Stimulated activated CD4-positive, alpha-beta T cell treated with anti-CD3 and anti-CD28 coated beads, Interleukin-4, amount 100 ng/mL, for 48 hours (primary cell): ENCODE measurements at regions not wholly inside any gene's neighbourhood (a gene's known extent, or its start where the extent isn't known, plus 50 kb on each side); places are given as distances from the start of the nearest gene placed in this dataset.
"Not testable (repeated sequence)": the region's sequence is repeated elsewhere in the genome, so short reads cannot be mapped to it uniquely, and the experiment has no call there.

Experiments used
- DNase-seq, 2 donors: peaks; one replicate each; pipeline ENCODE4 v3.0.0-alpha.2; 2020; ENCODE audit warnings: low read depth in 2 of 2

DNA sequence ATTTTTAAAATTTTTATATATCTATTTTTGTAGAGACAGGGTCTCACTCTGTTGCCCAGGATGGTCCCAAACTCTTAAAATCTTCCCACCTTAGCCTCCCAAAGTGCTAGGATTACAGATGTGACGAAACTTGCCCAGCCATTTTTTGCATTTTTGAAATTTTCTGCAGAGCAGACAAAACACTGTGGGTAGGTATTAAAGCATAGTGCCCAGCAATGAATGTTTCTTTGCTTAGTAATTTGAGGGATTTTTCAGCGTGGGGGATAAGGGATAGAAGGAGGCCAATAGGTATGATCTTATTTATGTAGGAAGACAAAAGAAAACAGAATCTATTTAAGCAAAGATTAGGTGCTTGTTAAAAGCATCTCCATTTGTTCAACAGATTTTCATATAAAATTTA lies 446.8 kb upstream of the DPH6 start:
- no peak for DNase-seq

DNA sequence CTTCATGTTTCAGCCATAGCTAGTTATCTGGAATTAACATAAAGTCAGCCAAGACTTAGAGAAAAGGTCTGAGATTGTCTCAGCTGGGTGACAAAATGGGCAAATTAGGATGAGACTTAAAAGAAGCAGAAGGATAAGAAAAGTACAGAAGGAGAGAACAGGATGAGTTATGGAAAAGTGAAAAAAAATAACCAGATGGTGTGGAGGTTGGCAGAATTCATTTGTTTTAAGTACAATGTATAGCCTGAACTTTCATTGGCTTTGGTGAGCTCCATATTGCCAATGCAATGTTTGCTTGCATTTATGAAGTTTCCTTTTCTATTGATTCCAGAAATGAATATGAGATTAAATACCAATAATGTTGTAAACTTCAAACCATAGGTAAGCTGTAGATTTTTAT lies 447.2 kb upstream of the DPH6 start:
- DNase-seq = no peak

DNA sequence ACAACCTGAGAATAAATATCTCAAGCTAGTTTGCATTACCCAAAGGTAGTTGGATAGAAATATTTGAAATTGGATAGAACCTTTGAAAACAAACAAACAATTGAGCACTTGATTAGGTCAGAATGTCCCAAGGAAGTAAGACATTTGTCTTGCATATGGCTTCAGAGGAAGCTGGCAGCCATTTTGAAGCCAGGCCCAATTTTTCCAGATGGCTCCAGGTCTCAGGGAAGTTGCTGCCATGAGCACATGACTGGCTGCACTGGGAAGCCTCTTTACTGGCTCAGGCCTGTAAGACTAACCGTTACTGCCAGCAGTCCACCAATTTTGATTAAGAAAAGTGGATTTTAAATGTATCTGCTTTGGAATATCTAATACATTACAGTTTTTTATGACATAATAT lies 448.9 kb upstream of the DPH6 start:
- DNase-seq = no peak

DNA sequence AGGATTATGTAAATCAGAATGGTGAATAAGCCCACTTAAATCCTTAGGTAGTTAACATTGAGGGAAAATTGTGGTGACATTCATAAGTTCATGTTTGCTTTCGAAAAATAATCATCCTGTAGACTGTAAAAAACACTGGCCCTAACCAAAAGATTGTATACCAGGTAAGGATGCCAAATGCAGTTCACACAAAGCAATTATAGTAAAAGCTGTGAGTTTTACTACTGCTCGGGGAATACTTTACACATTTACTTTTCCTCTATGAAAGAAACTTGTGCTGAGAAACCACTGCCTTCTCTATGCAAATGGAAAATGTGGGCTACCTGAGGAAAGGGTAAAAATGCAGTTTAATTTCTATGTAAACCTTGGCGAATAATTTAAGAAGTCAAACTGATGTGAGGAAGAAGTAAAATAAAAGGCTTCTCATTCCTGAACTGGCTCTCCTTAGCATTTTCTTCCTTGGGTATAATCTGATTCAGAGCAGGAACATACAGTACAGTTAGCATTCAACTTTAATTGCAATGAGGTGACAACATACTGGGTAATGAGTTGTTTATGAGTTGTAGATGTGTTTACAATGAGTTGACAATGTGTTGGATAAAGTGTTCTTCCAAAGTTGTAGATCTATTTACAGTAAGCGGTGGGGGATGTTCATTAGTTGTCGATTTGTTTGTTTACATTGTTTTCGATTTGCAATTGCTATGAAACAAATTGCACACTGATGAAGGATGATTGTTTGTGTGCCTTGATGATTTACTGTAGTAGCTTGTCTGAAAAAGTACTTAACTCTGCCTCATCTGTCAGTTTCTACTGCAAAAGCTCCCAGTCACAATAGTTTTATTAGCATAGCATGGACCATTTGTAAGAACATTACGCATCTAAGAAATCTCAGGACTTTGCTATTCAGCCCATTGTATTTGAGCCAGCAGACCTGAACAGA lies 453.0 kb upstream of the DPH6 start:
- no peak for DNase-seq

DNA sequence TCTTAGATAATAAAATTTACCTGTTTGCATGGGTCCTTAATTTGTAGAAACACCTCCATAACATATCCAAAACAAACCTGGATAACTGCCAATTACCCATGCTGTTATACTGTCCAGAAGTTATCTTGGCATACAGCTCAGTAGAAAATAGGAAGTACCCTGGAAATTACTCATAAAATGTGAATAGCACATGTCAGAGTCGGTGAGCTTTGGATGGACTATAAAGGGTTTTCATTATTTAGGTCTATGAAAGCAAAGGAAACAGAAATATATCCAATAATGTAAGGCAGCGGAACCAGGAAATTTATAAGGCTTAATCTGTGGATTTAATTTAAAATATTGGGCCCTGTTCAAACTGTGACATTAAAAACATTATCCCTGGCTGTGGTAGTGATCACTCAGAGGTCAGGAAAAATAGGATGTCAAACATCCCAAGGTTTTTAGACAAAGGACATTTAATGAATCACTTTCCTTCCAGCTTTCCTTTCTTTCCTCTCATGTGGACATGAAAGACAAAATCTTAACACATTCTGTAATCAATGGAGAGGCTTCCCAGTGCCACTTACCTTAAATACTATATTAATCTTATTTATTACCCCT lies 459.0 kb upstream of the DPH6 start:
- DNase-seq = no peak

DNA sequence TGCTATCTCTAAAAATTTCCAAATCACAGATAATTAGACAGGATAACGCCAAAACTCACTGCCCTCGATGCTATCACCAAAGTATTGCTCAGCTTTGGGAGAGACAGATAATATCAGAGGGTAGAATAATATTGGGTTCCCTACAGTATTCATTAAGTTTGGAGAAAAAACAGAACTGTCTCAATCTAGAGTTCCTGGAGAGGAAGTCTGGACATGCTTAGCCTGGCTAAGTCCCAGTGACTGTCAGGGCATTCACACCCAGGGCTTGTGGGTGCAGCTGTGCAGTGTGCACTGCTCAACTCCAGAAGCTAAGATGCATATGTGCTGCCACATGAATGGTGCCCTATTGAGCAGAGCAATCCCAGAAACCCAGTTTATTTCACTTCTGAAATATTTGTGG lies 459.6 kb upstream of the DPH6 start:
- no peak for DNase-seq

DNA sequence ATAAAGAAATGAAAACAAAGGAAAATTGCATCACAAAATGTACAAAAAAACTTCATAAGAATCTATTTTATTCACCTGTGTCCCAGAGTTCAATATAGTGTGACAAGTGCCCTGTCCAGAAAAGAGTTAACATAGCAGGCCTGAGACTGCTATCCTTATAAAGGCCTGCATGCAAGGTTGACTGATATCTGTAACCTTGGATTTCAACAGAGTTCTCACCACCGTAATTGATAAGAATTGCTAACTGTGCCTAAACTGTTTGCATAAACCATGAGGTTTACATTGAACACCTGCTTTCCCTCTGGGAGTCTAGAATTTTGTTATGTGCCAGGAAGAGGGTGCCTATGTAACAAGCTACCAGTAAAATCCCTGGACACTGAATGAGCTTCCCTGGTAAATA lies 461.7 kb upstream of the DPH6 start:
- DNase-seq = no peak

DNA sequence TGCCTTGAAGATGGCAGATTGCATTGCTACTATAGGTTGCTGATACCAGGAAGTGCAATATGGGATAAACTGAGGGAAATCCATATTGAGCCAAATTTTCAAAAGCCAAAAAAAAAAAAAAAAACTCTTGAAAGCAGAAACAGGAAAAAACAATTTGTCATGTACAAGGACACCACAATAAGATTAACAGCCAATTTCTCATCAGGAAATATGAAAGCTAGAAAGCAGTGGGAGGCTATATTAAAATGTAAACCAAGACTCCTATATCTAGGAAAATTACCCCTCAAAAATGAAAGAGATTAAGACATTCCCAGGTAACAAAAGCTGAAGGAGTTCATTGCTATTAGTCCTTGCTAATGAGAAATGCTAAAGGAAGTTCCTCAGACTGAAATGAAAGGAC lies 462.8 kb upstream of the DPH6 start:
- no peak for DNase-seq

DNA sequence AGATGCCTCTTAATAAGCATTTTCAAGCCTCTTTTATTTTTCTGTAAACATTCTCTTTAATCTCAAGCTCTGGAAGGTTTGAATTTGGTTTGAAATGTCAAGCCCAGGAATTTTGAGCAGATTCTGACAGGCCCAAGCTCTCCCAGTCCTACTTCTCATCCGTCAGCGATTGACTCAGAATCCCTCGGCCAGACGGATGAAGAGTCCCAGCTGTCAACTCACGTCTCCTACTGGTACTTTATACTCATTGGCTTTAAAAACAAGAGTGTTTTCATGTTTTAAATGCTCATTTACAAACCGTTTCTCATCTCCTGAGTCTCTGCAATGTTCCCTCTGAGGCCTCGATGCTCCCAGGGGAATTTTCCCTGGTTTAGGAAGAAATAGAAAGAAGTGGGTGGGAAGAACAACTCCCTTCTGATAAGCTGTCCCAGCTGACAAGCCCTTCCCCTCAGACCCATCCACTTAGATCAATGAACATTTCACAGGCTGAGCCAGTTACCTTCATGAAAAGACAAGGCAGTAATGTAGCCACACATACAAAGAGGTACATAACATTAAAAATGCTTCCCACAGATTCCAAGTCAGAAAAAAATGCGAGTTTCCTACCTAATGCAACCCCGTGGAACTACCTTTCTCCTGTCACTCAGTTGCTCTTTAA lies 478.2 kb upstream of the DPH6 start:
- DNase-seq = no peak

DNA sequence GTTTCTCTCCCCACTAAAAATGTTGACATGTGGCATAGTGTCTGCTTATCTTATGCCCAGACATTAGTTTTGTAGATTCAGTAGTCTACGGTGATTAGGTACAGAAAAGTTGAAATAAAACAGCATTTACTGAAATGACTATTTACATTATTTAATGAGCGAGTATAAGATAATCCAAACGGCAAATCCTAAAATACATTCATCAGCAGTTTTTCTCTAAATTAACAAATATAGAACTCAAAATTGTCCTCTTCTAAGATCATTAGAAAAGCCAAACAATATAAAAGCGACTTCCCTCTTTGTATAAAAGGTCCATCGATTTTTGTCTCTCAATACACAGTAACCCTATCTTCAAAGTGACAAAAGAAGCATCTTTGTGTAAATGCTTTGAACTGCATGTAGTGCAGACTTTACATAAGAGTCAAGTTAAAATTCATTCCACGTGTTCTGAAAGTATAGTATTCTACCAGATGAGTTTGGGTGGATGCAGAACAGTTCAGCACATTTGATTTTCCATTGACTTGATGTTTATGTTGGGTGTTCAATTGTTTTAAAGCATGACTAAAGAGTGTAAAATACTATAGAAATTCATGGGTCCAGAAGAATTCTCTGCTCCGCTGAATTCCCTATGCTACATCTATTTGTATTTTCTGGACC lies 480.8 kb upstream of the DPH6 start:
- no peak for DNase-seq

DNA sequence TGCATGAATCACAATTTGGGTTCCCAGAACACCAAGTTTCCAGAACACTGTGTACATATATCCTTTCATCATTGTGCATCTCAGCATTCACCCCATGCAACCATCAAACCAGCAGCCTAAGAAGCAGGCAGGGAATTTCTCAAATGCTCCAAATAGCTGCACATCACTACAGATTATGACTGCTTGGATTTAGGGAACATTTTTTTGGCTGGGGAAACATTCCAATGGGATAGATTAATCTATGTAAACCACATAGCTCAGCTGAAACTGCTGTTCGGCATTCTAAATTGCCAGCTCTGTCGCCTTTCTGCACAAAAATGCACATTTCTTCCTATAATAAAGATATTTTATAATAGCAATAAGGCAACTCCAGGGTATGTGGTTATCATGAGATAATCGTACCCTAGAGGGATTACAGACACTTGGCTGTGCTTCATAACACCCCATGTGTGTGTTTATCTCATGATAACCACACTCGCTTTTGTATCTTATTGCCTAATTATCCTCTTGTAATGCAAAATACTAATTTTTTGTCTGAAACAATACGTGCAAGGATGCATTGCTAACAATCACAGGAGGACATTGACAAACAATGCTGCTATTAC lies 483.7 kb upstream of the DPH6 start:
- no peak for DNase-seq

DNA sequence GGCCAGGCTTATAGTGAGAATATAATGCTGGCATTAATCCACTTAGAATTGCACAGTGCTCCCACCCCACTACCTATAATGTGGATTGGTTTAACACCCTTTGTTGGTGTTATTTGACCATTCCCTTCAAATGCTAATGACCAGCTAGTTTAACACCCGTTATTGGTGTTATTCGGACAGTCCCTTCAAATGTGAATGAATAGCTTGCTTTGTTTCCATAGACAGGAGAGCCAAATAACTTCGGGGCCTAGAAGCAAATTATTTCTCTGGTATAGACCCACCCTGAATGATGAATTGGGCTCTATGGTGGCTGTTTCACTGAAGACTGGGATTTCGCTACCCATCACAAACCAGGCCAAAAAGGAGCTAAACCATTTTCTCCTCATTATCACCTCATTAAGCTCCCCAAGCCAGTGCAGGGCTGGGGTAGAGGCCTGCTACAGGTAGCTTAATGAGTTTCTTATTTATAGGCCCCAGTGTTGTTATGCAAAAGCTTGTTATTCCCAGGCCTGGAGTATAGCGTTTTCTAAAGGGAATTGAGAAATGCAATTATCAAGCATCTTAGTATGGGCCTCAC lies 494.1 kb upstream of the DPH6 start:
- DNase-seq = no peak

DNA sequence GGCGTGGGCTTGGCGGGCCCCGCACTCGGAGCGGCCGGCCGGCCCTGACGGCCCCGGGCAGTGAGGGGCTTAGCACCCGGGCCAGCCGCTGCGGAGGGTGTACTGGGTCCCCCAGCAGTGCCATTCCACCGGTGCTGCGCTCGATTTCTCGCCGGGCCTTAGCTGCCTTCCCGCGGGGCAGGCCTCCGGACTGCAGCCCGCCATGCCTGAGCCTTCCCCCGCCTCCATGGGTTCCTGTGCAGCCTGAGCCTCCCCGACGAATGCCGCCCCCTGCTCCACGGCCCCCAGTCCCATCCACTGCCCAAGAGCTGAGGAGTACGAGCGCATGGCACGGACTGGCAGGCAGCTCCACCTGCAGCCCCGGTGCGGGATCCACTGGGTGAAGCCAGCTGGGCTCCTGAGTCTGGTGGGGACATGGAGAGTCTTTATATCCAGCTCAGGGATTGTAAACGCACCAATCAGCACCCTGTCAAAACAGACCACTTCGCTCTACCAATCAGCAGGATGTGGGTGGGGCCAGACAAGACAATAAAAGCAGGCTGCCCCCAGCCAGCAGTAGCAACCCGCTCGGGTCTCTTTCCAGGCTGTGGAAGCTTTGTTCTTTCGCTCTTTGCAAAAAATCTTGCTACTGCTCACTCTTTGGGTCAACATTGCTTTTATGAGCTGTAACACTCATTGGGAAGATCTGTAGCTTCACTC lies 501.2 kb upstream of the DPH6 start:
- not testable (repeated sequence) for DNase-seq

DNA sequence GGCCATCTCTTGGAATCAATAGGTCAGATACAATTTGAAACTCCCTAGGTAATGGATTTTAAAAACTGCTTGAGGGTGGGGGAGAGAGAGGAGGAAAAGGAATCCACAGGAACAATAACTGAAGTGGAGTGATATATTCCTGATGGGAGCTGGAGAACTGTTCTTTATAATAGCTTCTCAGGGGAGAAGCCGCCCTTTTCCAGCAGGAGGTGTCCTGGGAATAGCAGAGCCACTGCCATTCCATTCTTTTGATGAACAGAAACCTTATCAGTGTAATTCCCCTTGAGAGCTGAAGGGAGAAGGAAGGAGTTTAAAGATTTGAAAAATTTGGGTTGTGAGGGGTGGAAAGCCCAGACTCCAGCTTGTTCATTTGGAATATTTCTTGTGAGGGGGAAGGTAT lies 504.9 kb upstream of the DPH6 start:
- DNase-seq = no peak

DNA sequence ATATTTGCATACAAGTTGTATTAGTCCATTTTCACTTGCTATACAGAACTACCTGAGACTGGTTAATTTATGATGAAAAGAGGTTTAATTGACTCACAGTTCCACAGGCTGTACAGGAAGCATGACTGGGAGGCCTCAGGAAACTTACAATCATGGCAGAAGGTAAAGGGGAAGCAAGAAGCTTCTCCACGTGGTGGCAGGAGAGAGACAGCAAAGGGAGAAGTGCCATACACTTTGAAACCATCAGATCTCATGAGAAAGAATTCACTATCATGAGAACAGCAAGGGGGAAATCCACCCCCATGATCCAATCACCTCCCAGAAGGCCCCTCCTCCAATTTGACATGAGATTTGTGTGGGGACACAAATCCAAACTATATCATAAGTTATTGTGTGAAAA lies 506.7 kb upstream of the DPH6 start:
- not testable (repeated sequence) for DNase-seq

DNA sequence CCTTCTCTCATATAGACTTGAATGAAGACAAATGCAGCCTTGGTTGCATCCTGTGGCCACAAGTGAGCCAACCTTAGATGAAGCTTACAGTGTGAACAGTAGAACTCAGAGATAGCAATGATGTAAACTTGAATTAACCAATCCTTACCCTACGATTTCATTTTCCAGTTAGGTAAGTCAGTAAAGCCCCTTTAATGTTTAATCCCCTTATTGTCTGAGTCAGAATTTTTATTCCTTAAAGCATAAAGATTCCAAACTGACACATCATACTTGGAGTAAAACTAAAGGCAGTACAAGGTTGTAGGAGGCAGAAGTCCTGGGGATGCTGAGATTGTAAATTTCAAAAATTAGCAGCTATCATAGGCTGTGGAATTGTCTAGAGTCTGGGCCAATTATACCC lies 507.8 kb upstream of the DPH6 start:
- DNase-seq = no peak

DNA sequence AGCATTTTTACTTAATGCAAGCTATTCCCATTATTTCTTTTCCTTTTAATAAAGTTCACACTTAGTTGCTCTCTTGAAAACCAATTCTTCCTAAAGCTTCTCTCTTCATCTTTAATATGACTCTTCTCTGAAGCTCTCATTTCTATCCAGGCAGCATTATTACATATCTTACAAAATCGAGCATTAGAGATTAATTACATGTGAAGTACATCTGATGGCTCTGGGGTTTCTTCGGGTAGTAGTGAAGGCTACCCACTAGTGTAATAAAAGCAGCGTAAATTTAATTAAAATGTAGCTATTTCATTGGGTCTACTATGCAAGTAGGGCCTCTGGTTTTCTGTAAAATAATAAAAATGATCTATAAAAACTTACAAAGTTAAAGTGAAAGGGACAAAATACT lies 513.6 kb upstream of the DPH6 start:
- no peak for DNase-seq

DNA sequence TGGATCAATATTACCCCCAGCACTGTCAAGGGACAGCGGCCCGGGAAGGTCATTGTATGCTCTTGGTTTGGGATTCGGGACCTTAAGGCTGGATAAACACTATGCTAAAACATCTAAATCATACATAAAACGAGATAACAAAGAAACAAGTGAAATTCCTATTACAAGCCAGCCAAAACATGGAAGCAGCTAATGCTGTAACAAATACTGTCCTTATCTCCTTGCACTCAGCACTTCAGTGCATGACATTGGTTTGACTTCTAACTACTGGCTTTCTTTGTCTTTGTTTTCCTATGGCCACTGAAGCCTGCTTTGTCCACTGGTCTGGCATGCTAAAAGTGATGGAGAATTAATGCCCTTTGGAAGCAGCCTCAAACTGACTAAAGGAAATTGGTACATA lies 516.4 kb upstream of the DPH6 start:
- DNase-seq = no peak

DNA sequence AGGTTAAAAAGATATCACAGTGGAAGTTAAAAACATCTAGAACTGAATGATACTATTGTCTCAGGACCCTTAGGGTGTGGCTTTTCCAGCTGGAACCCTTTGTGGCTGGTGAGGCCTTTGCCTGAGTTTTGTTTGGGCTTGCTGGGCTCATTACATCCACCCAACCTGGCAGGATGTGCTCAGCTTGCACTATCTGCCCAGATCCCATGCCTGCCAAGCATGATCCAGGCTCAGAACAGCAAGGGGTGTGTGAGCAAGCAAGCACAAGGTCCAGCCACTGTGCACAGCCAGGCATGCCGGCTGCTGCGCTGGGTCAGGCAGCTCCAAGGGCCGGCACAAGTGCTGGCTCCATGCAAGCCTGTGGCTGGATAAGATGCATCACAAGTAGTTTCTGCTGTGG lies 512.7 kb upstream of the CDIN1 start:
- no peak for DNase-seq

DNA sequence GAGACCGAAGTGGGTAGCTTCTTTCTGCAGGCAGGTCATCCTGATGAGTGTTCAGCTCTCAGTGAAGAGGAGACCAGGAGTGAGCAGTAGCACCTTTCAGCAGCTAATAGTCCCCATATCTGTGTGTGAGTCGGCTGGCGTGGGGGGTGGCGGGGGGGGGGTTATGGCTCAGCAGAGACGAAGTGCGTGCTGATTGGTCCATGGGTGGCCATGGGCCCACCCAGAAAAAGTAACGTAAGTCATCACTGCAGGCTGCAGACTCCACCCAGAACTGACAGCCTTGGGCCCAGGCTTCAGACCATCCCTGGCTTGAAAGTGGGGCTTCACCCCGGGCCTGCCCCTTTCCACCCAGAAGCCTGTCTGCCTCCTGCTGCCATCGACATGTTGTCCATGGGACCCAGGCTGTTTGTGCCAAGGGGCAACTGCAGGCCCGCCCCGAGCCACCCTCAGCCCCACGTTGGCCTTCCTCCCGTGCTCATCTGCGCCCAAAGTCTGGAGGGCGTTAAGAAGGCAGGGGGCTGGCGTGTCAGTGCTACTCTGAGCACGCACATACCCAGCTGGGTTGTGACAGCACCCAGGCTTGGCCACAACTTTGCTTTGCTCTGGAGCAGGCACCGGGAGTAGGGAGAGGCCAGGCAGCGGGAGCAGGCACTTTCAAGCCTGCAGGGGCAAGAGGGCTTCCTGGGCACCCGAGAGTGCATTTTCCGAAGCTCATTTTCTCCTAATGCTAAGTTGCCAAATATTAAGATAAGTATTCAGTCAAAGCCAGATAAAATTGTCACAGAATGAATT lies 511.7 kb upstream of the CDIN1 start:
- no peak for DNase-seq
